ENCODE measurements at regions not wholly inside any gene's neighbourhood (a gene's known extent, or its start where the extent isn't known, plus 50 kb on each side); places are given as distances from the start of the nearest gene placed in this dataset.
"Not testable (repeated sequence)": the region's sequence is repeated elsewhere in the genome, so short reads cannot be mapped to it uniquely, and the experiment has no call there.

DNA sequence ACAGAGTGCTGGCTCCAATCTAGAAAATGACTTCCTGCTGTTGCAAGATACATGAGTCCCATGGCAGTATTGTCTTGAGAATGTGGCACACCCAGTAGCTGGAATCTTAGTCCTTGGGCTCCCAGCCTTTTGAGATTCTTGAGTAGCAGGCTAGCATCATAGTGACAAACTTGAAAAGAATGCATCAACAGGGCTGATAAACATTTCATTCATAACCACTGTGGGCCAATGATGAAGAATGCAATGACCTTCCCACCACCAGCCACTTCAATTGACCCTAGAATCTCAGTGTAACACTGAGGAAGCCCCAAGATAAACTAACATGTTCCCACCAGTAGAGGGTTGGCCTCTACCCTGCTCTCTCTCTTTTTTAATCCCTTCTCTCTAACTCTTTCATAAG, 329.3 kb downstream of the GBA3 start:
- no peak for DNase-seq (ENCODE audit: low spot score)

DNA sequence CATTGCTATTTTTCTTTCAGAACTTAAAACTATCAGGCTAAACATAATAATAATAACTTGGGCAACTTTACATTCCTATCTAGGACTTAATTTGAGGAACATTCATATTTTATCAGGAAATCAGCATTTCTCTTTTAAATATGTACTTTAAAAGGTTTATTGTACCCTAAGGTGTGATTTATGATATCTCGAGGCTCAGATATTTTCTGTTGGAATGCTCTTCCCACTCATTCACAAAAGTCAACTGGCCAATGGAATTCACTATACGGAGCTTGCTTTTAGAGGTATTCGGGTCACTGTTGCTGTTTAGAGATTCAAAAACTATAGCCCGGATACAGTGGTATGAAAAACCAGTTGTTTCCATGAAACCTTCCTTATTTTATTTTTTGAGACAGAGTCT, 328.3 kb downstream of the GBA3 start:
- no peak for DNase-seq (ENCODE audit: low spot score)

DNA sequence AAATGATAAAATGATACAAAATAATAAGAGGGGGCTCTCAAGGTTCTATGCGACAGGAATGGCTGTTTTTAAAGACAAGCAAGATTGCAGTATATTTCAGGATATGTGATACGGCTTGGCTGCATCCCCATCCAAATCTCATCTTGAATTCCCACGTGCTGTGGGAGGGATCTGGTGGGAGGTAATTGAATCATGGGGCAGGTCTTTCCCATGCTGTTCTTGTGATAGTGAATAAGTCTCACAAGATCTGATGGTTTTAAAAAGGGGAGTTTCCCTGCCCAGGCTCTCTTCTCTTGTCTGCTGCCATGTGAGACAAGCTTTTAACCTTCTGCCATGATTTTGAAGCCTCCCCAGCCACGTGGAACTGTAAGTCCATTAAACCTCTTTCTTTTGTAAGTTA, 327.7 kb downstream of the GBA3 start:
- not testable (repeated sequence) for DNase-seq (ENCODE audit: low spot score)

GRCh38 chr4:23016981-23017380, 324.2 kb downstream of the GBA3 start:
- no peak for DNase-seq (ENCODE audit: low spot score)

GRCh38 chr4:23015821-23016220, 323.1 kb downstream of the GBA3 start:
- DNase-seq (ENCODE audit: low spot score), result no peak

GRCh38 chr4:23009093-23009492, 316.4 kb downstream of the GBA3 start:
- no peak for DNase-seq (ENCODE audit: low spot score)

- DNase-seq (ENCODE audit: low spot score), result no peak
Measured at GRCh38 chr4:23006756-23007155, 314.0 kb downstream of the GBA3 start.

DNA sequence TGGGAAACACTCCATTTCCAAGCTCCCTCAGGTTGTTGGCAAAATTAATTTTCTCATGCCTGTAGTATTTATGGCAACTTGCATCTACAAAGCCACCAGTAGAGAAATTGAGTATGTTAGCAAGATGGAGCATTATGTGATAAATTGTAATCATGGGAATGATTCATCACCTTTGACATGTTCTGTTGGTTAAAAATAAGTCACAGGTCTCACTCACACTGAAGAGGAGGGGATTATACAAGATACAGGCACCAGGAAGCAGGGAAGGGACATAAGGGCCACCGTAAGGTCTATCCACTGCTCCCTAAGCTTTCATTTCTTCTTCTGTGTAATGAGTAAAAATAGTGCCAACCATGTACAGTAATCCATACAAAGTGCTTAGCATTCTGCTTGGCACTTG, 313.0 kb downstream of the GBA3 start:
- DNase-seq (ENCODE audit: low spot score), result no peak

- no peak for DNase-seq (ENCODE audit: low spot score)
Measured at GRCh38 chr4:23001478-23001877, 308.7 kb downstream of the GBA3 start.

DNA sequence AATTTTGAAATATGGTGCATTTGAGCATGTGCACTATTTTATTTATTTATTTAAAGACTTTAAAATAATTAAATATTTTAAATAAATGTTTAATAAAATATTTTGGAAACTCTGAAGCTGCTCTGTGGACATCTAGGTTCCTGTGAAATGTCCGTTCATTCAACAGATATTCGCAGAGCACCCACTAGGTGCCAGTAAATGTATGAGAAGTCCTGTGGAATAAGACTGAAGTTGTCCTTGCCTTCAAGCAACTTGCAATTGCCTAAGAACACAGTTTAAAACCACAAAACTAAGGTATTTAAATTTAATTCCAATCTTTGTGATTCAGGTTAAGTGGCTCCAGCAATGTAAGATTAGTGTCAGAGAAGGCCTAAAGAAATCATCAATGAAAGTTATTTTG, 306.7 kb downstream of the GBA3 start:
- DNase-seq (ENCODE audit: low spot score), result no peak

DNA sequence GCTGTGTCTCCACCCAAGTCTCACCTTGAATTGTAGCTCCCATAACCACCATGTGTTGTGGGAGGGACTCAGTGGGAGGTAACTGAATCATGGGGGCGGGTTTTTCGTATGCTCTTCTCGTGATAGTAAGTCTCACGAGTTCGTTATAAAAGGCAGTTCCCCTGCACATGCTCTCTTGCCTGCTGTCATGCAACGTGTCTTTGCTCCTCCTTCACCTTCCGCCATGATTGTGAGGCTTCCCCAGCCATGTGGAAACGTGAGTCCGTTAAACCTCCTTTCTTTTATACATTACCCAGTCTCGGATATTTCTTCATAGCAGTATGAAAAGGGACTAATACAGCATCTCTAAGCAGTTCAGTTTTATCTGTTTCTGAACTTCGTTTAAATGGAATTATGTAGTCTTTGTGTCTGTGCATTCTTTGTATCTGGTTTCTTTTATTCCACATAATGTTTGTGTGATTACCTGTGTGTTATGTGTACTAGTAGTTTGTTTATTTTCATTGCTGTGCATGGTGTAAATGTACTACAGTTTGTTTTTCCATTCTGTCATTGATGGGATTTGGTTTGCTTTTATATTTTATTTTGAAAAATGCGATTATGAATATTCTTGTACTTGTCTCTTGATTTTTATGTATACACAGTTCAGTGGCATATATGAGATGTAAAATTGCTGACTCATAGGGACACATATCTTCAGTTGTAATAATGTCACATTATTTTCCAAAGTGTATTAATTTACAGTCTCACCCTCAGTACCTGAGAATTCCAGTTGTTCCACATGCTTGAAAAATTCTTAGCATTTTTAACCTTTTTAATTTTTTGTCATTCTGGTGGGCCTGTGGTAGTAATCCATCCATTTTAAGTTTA, 304.9 kb downstream of the GBA3 start:
- no peak for DNase-seq (ENCODE audit: low spot score)

GRCh38 chr4:22991576-22991975, 298.8 kb downstream of the GBA3 start:
- DNase-seq (ENCODE audit: low spot score), result no peak

DNA sequence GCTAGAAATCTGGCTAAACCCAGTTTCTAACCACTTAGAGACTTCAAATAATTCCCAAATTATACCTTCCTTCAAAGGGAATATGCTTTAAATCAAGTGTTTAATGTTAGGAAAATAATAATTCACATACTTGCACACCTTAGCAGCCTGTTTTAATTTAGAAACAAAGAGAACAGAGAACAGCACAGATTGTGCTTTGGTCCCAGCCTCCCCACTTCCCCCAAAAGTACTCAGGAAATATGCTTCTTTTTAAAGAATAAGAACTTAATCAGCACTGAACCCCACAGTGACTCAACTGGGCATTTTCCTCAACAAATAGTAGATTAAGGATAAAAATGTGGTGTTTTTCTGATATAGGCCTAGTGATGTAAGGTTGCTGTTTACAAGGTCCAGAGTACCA, 295.8 kb downstream of the GBA3 start:
- no peak for DNase-seq (ENCODE audit: low spot score)

GRCh38 chr4:22987870-22988269, 295.1 kb downstream of the GBA3 start:
- no peak for DNase-seq (ENCODE audit: low spot score)

DNA sequence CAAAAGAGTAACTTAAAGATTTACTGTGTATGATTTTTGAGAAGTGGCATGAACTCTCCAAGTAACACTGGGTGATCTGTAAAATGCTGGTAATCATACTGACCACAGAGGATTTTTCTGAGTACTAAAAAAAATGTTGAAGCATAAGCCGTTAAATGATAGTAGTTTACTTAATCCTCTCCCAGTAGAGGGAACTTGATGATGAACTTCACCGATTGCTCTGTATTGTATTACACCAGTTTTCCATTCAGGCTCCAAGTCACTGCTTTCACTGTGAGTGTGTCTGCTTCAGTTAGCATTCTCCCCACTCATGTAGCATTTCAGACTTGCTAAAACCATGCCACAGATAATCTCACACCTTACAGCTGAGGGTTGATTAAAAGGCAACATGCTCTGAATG, 294.1 kb downstream of the GBA3 start:
- no peak for DNase-seq (ENCODE audit: low spot score)

DNA sequence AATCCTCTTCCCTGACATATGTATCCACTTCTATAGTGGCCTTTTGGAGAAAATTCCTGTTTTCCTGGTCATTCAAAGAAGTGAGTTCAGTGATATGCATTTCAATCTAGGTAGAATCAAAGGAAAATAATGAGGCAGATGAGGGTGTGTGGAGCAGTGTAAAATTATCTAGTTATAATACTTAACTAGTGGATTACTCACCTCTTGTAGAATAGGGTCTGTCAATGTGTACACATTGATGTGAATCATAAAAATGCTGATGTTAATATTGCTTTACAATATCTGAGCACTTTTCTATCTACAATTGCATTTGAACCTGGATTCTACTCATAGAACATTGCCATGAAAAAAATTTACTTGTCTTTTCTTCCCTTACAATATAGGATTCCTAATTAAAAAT, 293.5 kb downstream of the GBA3 start:
- no peak for DNase-seq (ENCODE audit: low spot score)

GRCh38 chr4:22984390-22984789, 291.7 kb downstream of the GBA3 start:
- DNase-seq (ENCODE audit: low spot score), result no peak

- DNase-seq (ENCODE audit: low spot score), result no peak
Measured at GRCh38 chr4:22978656-22979055, 285.9 kb downstream of the GBA3 start.

- no peak for DNase-seq (ENCODE audit: low spot score)
Measured at GRCh38 chr4:22970665-22971064, 277.9 kb downstream of the GBA3 start.

DNA sequence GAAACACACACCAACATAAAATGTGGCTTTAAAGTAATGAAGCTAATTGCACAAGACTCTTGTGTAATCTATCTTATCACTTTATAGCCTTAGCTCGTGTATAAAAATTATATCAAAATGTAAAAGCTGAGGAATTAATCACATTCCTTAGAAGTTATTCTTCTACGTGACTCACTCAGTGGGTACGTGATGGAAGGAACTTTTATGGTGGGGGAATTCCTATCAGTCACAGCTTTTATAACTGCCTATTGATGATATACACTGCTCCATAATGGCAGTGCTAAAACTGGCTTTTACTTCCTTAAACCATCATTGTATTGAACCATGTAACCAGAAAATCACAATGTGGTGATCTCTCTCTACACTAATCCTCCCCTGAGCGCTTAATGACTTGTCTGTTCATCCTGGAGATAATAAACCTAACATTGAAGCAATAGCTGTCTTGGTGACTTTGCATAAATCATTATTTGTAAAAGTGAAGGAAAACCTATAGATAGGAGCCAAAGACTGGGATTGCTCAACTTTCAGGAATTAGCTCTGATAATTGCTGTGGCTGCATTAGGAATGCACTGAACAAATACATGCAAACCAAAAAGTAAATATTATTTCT, 276.7 kb downstream of the GBA3 start:
- DNase-seq (ENCODE audit: low spot score), result no peak

GRCh38 chr4:22962295-22962694, 269.6 kb downstream of the GBA3 start:
- no peak for DNase-seq (ENCODE audit: low spot score)

DNA sequence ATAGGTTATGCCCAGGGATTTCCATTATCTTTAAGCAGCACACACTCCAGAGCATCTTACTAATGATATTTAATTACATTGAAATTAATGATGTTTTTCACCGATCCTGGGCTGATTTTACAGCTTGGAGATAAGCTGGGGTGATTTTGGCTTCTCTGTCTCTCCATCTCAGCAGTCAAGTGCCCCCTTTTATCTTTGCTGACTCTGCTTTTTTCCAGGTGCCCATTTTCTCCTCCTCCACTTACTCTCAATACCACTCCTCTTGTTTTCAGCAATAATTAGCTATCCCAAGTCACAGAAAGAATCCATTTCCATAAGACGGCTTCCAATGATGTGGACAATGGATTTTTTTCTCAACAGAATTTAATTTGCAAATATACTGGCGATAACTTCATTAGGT, 266.7 kb downstream of the GBA3 start:
- no peak for DNase-seq (ENCODE audit: low spot score)

DNA sequence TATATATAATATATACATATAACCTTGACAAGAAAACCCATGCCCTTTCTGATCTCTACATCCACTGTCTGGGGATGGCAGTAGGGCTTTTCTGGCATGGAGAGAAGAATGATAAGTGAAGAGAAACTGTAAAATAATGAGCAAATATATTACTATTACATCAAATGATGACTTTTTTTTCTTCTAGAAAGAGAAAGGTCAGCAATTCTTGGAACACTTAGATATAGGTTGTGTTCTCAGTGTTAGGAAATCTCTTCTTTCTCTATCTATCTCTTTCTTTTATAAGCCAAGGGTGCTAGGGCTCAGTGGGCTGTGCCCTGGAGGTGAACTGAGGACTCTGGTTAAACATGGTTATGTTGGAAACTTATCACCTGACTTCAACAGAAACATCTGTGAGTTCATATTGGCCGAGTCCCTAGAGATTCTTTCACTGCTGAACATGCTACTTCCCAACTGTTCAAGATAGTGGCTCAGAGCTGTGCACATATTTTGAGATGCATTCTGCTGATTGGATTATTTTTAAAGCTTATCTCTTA, 265.1 kb downstream of the GBA3 start:
- DNase-seq (ENCODE audit: low spot score), result no peak

Data from hematopoietic multipotent progenitor cell treated with erythropoietin and hydrocortisone succinate and interleukin-3 and kit ligand, for 17 days (in vitro differentiated cells).